HG02884 (cell line): ENCODE measurements at regions not wholly inside any gene's neighbourhood (a gene's known extent, or its start where the extent isn't known, plus 50 kb on each side); places are given as distances from the start of the nearest gene placed in this dataset.

ENCODE experiments used
- ATAC-seq: cut with Tn5 transposase; IDR thresholded peaks from one replicate; pipeline ENCODE4 v1.9.1; 2021; ENCODE audit warnings: mild to moderate bottlenecking, moderate library complexity; ENCODE audit not compliant: unreplicated experiment

- ATAC-seq: no peak
Measured at GRCh38 chr9:87275047-87275725, 222.5 kb upstream of the DAPK1 start.

GRCh38 chr9:87276327-87276841, 221.3 kb upstream of the DAPK1 start:
- ATAC-seq: no peak

GRCh38 chr9:87276851-87277261, 220.8 kb upstream of the DAPK1 start:
- no peak for ATAC-seq

- no peak for ATAC-seq
Measured at GRCh38 chr9:87277346-87277745, 220.3 kb upstream of the DAPK1 start.

GRCh38 chr9:87278971-87279733, 218.5 kb upstream of the DAPK1 start:
- ATAC-seq: no peak

GRCh38 chr9:87280421-87280820, 217.2 kb upstream of the DAPK1 start:
- ATAC-seq: no peak

- no peak for ATAC-seq
Measured at GRCh38 chr9:87282538-87282937, 215.1 kb upstream of the DAPK1 start.

GRCh38 chr9:87283585-87283984, 214.1 kb upstream of the DAPK1 start:
- ATAC-seq: no peak

GRCh38 chr9:87285183-87285850, 212.3 kb upstream of the DAPK1 start:
- no peak for ATAC-seq

- no peak for ATAC-seq
Measured at GRCh38 chr9:87286506-87286905, 211.2 kb upstream of the DAPK1 start.

- ATAC-seq: no peak
Measured at GRCh38 chr9:87290241-87291052, 207.2 kb upstream of the DAPK1 start.

GRCh38 chr9:87292449-87293191, 205.0 kb upstream of the DAPK1 start:
- ATAC-seq: no peak

- ATAC-seq: no peak
Measured at GRCh38 chr9:87294126-87294525, 203.5 kb upstream of the DAPK1 start.

GRCh38 chr9:87300915-87301314, 196.8 kb upstream of the DAPK1 start:
- ATAC-seq: no peak

- no peak for ATAC-seq
Measured at GRCh38 chr9:87301371-87301770, 196.3 kb upstream of the DAPK1 start.

GRCh38 chr9:87305151-87305550, 192.5 kb upstream of the DAPK1 start:
- no peak for ATAC-seq

- no peak for ATAC-seq
Measured at GRCh38 chr9:87306006-87306405, 191.7 kb upstream of the DAPK1 start.

GRCh38 chr9:87307848-87308247, 189.8 kb upstream of the DAPK1 start:
- no peak for ATAC-seq

GRCh38 chr9:87309236-87309635, 188.4 kb upstream of the DAPK1 start:
- ATAC-seq: no peak

- no peak for ATAC-seq
Measured at GRCh38 chr9:87310827-87311523, 186.7 kb upstream of the DAPK1 start.
